ENCODE measurements at regions not wholly inside any gene's neighbourhood (a gene's known extent, or its start where the extent isn't known, plus 50 kb on each side); places are given as distances from the start of the nearest gene placed in this dataset.

DNA sequence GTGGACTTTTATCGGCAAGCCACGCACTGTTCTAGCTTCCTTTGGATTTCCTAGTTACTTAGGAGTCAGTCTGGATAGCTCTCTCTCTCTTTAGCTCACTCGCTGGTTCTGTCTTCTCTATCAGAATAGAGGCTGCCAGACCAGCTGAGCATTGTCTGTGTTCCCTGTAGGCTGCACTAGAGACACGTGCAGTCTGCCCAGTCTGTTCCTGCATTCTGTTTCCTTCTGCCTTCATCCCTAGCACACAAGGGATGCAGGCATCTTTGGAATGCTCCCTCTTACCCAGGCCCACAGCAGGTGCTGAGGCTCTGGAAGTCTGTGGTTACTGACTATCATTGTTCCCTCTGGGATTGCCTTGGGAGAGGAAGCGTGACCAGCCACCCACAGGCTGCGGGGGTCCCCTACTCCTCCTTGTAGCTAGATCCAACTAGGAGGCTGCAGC, 322.8 kb downstream of the ZNF621 start:
- H3K4me3 ChIP-seq (ENCODE audit: low read depth, low read length), result no peak overlapping the region
- TF ChIP-seq, protein P1, sequence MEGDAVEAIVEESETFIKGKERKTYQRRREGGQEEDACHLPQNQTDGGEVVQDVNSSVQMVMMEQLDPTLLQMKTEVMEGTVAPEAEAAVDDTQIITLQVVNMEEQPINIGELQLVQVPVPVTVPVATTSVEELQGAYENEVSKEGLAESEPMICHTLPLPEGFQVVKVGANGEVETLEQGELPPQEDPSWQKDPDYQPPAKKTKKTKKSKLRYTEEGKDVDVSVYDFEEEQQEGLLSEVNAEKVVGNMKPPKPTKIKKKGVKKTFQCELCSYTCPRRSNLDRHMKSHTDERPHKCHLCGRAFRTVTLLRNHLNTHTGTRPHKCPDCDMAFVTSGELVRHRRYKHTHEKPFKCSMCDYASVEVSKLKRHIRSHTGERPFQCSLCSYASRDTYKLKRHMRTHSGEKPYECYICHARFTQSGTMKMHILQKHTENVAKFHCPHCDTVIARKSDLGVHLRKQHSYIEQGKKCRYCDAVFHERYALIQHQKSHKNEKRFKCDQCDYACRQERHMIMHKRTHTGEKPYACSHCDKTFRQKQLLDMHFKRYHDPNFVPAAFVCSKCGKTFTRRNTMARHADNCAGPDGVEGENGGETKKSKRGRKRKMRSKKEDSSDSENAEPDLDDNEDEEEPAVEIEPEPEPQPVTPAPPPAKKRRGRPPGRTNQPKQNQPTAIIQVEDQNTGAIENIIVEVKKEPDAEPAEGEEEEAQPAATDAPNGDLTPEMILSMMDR (IDR thresholded peaks at IDR 0.05; ENCODE audit: control insufficient read depth, extremely low read depth, insufficient read depth), result peak; percentile 24; the same call in 1 of the 2 replicates
- DNase-seq (ENCODE audit: low read depth), result no peak

DNA sequence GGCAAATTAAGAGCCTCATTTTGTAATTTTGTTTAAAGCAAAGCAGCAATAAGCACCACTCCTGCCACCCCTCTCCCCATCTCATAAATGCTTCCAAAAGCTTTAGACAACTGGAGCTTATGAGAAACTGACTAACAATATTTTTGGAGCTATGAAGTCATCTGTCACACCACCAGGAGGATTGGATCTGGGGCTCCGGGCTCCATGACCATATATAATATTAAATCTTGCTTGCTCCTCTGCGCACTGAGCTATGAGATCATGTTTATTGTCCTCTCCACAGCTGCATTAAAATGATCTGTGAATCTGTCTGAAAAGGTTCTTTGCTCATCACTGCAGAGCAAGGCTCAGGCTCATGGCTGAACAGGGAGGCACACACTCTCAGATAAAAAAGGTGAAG, 323.7 kb downstream of the ZNF621 start:
- DNase-seq (ENCODE audit: low read depth), result no peak
- no peak overlapping the region for H3K4me3 ChIP-seq (ENCODE audit: low read depth, low read length)
- TF ChIP-seq, protein P1 (IDR thresholded peaks at IDR 0.05; ENCODE audit: control insufficient read depth, extremely low read depth, insufficient read depth), result no peak

DNA sequence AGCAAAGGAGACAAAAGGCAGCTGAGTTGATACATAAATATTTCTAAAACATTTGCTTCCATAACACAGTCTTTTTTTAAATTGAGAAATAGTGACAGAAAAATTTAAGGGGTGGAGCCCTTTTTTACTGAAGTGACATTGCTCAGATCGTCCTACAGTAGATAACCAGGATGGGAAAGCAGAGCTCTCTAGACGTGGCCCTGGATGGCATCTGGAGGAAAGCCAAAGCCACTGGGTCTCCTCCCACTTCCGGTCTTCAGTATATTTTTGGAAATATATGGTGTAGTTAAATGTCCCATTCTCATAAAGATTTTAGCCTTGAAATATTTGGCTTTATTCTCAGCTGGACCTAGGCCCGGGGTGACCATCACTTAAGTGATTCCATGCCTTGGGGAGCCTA, 326.1 kb downstream of the ZNF621 start:
- H3K4me3 ChIP-seq (ENCODE audit: low read depth, low read length), result no peak overlapping the region
- no peak for DNase-seq (ENCODE audit: low read depth)
- TF ChIP-seq, protein P1 (IDR thresholded peaks at IDR 0.05; ENCODE audit: control insufficient read depth, extremely low read depth, insufficient read depth), result no peak

DNA sequence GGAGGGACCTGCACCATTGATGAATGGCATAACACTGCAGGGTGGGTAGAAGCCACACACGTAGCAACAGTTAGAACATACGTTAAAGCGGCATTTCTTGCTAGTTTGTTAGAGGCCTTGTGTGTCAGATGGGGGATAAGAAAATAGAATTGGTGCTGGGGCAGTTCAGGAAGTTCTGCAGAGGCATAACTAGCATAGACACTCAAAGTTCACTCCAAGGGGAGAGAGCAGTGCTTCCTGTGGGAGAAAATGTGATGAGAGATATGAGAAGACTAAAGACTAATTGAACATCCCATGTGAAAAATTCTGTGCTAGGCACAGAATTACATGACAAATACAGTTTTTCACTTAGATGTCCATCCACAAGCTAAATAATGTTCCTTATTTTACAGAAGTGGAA, 327.1 kb downstream of the ZNF621 start:
- DNase-seq (ENCODE audit: low read depth), result no peak
- TF ChIP-seq, protein P1 (IDR thresholded peaks at IDR 0.05; ENCODE audit: control insufficient read depth, extremely low read depth, insufficient read depth), result no peak

GRCh38 chr3:40852712-40853111, 328.0 kb downstream of the ZNF621 start:
- H3K4me3 ChIP-seq (ENCODE audit: low read depth, low read length), result no peak overlapping the region
- DNase-seq (ENCODE audit: low read depth), result no peak
- TF ChIP-seq, protein P1 (IDR thresholded peaks at IDR 0.05; ENCODE audit: control insufficient read depth, extremely low read depth, insufficient read depth), result no peak

More for the DNA sequence above, 327.1 kb downstream of the ZNF621 start:
- no peak overlapping the region for H3K4me3 ChIP-seq (ENCODE audit: low read depth, low read length)

DNA sequence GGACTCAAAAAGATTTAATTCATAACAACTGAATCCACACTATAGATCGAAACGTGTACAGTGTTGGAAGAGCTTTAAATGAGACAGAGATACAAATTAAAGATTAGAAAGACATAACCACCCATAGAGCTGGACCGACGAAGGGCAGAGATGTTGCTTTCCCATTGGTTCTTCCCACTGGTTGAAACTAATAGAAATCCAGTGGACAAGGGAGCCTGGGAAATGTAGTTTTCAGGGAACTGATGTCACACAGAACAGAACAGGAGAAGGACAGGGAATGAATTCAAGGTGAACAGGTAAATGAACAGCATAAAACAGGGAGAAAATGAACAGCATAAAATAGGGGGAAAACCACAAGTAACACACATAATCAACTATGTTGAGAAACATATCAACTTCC, 328.7 kb downstream of the ZNF621 start:
- H3K4me3 ChIP-seq (ENCODE audit: low read depth, low read length), result no peak overlapping the region
- TF ChIP-seq, protein P1 (IDR thresholded peaks at IDR 0.05; ENCODE audit: control insufficient read depth, extremely low read depth, insufficient read depth), result no peak
- no peak for DNase-seq (ENCODE audit: low read depth)

GRCh38 chr3:40855871-40856270, 331.1 kb downstream of the ZNF621 start:
- TF ChIP-seq, protein P1 (IDR thresholded peaks at IDR 0.05; ENCODE audit: control insufficient read depth, extremely low read depth, insufficient read depth), result no peak
- no peak for DNase-seq (ENCODE audit: low read depth)
- H3K4me3 ChIP-seq (ENCODE audit: low read depth, low read length), result no peak overlapping the region
